Stimulated activated naive CD8-positive, alpha-beta T cell treated with anti-CD3 and anti-CD28 coated beads, Interleukin-15, Interleukin-2, amounts not matched to agents 100 U/mL and 50 U/mL, for 24 hours (primary cell): ENCODE measurements at regions not wholly inside any gene's neighbourhood (a gene's known extent, or its start where the extent isn't known, plus 50 kb on each side); places are given as distances from the start of the nearest gene placed in this dataset.
"Not testable (repeated sequence)": the region's sequence is repeated elsewhere in the genome, so short reads cannot be mapped to it uniquely, and the experiment has no call there.

Experiments used
- ATAC-seq: fragments of 150-1000 bp; cut with Tn5 transposase; one replicate; pipeline ENCODE4 v1.10.0; 2021
- DNase-seq: peaks from one replicate; pipeline ENCODE4 v3.0.0; 2021

- ATAC-seq: no peak
- no peak for DNase-seq
Measured at GRCh38 chr3:158882445-158882844, 80.6 kb downstream of the MFSD1 start.

- DNase-seq (no peak), ATAC-seq (no peak)
Measured at GRCh38 chr3:158896729-158897128, 94.9 kb downstream of the MFSD1 start.

GRCh38 chr3:158906749-158907148, 104.9 kb downstream of the MFSD1 start:
- no peak for ATAC-seq
- no peak for DNase-seq

- DNase-seq: no peak
Measured at GRCh38 chr3:158908187-158908734, 106.4 kb downstream of the MFSD1 start.

GRCh38 chr3:158909870-158910269, 108.0 kb downstream of the MFSD1 start:
- ATAC-seq: no peak
- DNase-seq: no peak

More at GRCh38 chr3:158908187-158908734, 106.4 kb downstream of the MFSD1 start:
- no peak for ATAC-seq

GRCh38 chr3:158911586-158911985, 109.7 kb downstream of the MFSD1 start:
- DNase-seq (no peak), ATAC-seq (no peak)

- DNase-seq (no peak), ATAC-seq (no peak)
Measured at GRCh38 chr3:158912188-158912587, 110.3 kb downstream of the MFSD1 start.

- ATAC-seq (no peak), DNase-seq (no peak)
Measured at GRCh38 chr3:158912621-158913020, 110.8 kb downstream of the MFSD1 start.

GRCh38 chr3:158916111-158916510, 114.3 kb downstream of the MFSD1 start:
- ATAC-seq: no peak
- DNase-seq: no peak

- ATAC-seq (peak; percentile 52), DNase-seq (peak; percentile 12)
Measured at GRCh38 chr3:158918008-158918407, 116.2 kb downstream of the MFSD1 start.

- DNase-seq (no peak), ATAC-seq (no peak)
Measured at GRCh38 chr3:158918451-158918850, 116.6 kb downstream of the MFSD1 start.

GRCh38 chr3:158920371-158920770, 118.5 kb downstream of the MFSD1 start:
- ATAC-seq: no peak

GRCh38 chr3:158925021-158925420, 123.2 kb downstream of the MFSD1 start:
- no peak for ATAC-seq
- DNase-seq: no peak

More at GRCh38 chr3:158920371-158920770, 118.5 kb downstream of the MFSD1 start:
- no peak for DNase-seq

- DNase-seq (no peak), ATAC-seq (no peak)
Measured at GRCh38 chr3:158925828-158926494, 124.1 kb downstream of the MFSD1 start.

- DNase-seq (no peak), ATAC-seq (no peak)
Measured at GRCh38 chr3:158935846-158936245, 134.0 kb downstream of the MFSD1 start.

GRCh38 chr3:158936530-158937113, 134.8 kb downstream of the MFSD1 start:
- ATAC-seq (no peak), DNase-seq (no peak)

GRCh38 chr3:158950178-158950901, 148.5 kb downstream of the MFSD1 start:
- ATAC-seq (no peak), DNase-seq (no peak)

GRCh38 chr3:158953131-158953530, 151.3 kb downstream of the MFSD1 start:
- ATAC-seq (no peak), DNase-seq (no peak)

GRCh38 chr3:158954420-158954819, 152.6 kb downstream of the MFSD1 start:
- ATAC-seq (no peak), DNase-seq (no peak)

GRCh38 chr3:158957777-158958176, 155.9 kb downstream of the MFSD1 start:
- not testable (repeated sequence) for ATAC-seq, DNase-seq

- ATAC-seq: no peak
- no peak for DNase-seq
Measured at GRCh38 chr3:158958873-158959272, 157.0 kb downstream of the MFSD1 start.

- DNase-seq (no peak), ATAC-seq (no peak)
Measured at GRCh38 chr3:158961471-158961870, 159.6 kb downstream of the MFSD1 start.

- DNase-seq (no peak), ATAC-seq (no peak)
Measured at GRCh38 chr3:158961911-158962310, 160.1 kb downstream of the MFSD1 start.
